ENCODE measurements at regions not wholly inside any gene's neighbourhood (a gene's known extent, or its start where the extent isn't known, plus 50 kb on each side); places are given as distances from the start of the nearest gene placed in this dataset.

GRCh38 chr13:78012046-78012445 lies 93.4 kb upstream of the EDNRB start:
- TF ChIP-seq CTCF (IDR thresholded peaks at IDR 0.05), result no peak
- intact Hi-C loops (cut with micrococcal nuclease), result no loop called here
- Histone ChIP-seq H3K4me1 (ENCODE audit: control insufficient read depth in 1 of 2, insufficient read depth in 2 of 2, low read length in 2 of 2) (no peaks in the 10 kb centered on the region), H4K20me1 (ENCODE audit: insufficient read depth, low read length) (no peaks in the 10 kb centered on the region), H3K36me3 (replicated peaks in 1 of 2; ENCODE audit: control insufficient read depth in 1 of 2, insufficient read depth in 2 of 2, low read length in 2 of 2) (no peaks in the 10 kb centered on the region), H3K9me3 (replicated peaks in 1 of 2; ENCODE audit: control insufficient read depth in 1 of 2, insufficient read depth in 1 of 2, low read length in 2 of 2) (no peaks in the 10 kb centered on the region), H3K4me2 (replicated peaks; ENCODE audit: extremely low read depth, low read length, poor library complexity, severe bottlenecking) (no peak overlapping the region), H2AFZ (ENCODE audit: insufficient read depth, low read depth, low read length, poor library complexity, severe bottlenecking) (no peak overlapping the region), H3K27ac (ENCODE audit: low read depth in 1 of 2, low read length in 2 of 2) (no peak overlapping the region), H3K79me2 (ENCODE audit: insufficient read depth, low read length) (no peaks in the 10 kb centered on the region), H3K27me3 (ENCODE audit: control insufficient read depth in 2 of 2, insufficient read depth in 2 of 2, low read length in 2 of 2) (no peaks in the 10 kb centered on the region), H3K4me3 (replicated peaks in 1 of 3; ENCODE audit: low read depth in 2 of 3, low read length in 3 of 3) (no peak overlapping the region), H3K9ac (ENCODE audit: insufficient read depth, low read length, poor library complexity, severe bottlenecking) (no peak overlapping the region)
- no peak overlapping the region for H3K4me3 Mint-ChIP-seq
- peaks cover 0 to 3% (median 1%) of the 10 kb centered on the region in 3 donors for H3K27me3 Mint-ChIP-seq (ENCODE audit: low read depth in 3 of 3)
- DNase-seq, result no peak
- peaks cover 0 to 2% (median 0%) of the 10 kb centered on the region in 7 donors for H3K9me3 Mint-ChIP-seq
- 100% methylated on average over 1 of the region's 2 CpGs for WGBS (ENCODE audit: insufficient coverage)
- peaks cover 3% of the 10 kb centered on the region for H3K4me1 Mint-ChIP-seq
- no peak overlapping the region for H3K27ac Mint-ChIP-seq
- H3K36me3 Mint-ChIP-seq, result no peaks in the 10 kb centered on the region

- Histone ChIP-seq H3K4me2 (replicated peaks; ENCODE audit: extremely low read depth, low read length, poor library complexity, severe bottlenecking) (no peak overlapping the region), H3K79me2 (ENCODE audit: insufficient read depth, low read length) (no peaks in the 10 kb centered on the region), H3K27ac (ENCODE audit: low read depth in 1 of 2, low read length in 2 of 2) (no peak overlapping the region), H3K9me3 (replicated peaks in 1 of 2; ENCODE audit: control insufficient read depth in 1 of 2, insufficient read depth in 1 of 2, low read length in 2 of 2) (no peaks in the 10 kb centered on the region), H2AFZ (ENCODE audit: insufficient read depth, low read depth, low read length, poor library complexity, severe bottlenecking) (no peak overlapping the region), H3K4me3 (replicated peaks in 1 of 3; ENCODE audit: low read depth in 2 of 3, low read length in 3 of 3) (no peak overlapping the region), H3K36me3 (replicated peaks in 1 of 2; ENCODE audit: control insufficient read depth in 1 of 2, insufficient read depth in 2 of 2, low read length in 2 of 2) (no peaks in the 10 kb centered on the region), H3K9ac (ENCODE audit: insufficient read depth, low read length, poor library complexity, severe bottlenecking) (no peak overlapping the region), H3K4me1 (ENCODE audit: control insufficient read depth in 1 of 2, insufficient read depth in 2 of 2, low read length in 2 of 2) (no peaks in the 10 kb centered on the region), H3K27me3 (ENCODE audit: control insufficient read depth in 2 of 2, insufficient read depth in 2 of 2, low read length in 2 of 2) (no peaks in the 10 kb centered on the region), H4K20me1 (ENCODE audit: insufficient read depth, low read length) (no peaks in the 10 kb centered on the region)
- Mint-ChIP-seq H3K4me1 (no peaks in the 10 kb centered on the region), H3K9me3 (peaks cover 0 to 12% (median 4%) of the 10 kb centered on the region in 7 donors), H3K27ac (no peak overlapping the region), H3K4me3 (no peak overlapping the region), H3K27me3 (ENCODE audit: low read depth in 3 of 3) (peaks cover 0 to 4% (median 0%) of the 10 kb centered on the region in 3 donors), H3K36me3 (no peaks in the 10 kb centered on the region)
- 83% methylated on average over 1 of the region's 2 CpGs for WGBS (ENCODE audit: insufficient coverage)
- no peak for DNase-seq
- intact Hi-C loops (cut with micrococcal nuclease), result no loop called here
- no peak for TF ChIP-seq CTCF (IDR thresholded peaks at IDR 0.05)
These were observed 86.2 kb upstream of the EDNRB start for GRCh38 chr13:78004821-78005220.
